HepG2 (cell line): ENCODE measurements at regions not wholly inside any gene's neighbourhood (a gene's known extent, or its start where the extent isn't known, plus 50 kb on each side); places are given as distances from the start of the nearest gene placed in this dataset.

Source experiments
- ATAC-seq: fragments of 200-7000 bp; cut with Tn5 transposase; 3 replicates; pipeline ENCODE4 v1.9.1; 2020; ENCODE audit warnings: mild to moderate bottlenecking, moderate library complexity
- BruUV-seq: library from RNA; stranded (reverse); fragments of 400-500 nt; replicated peaks from 2 replicates; lab custom pipeline; 2021; lab: Mats Ljungman, UMichigan
- CTCF ChIA-PET: fragments of 300-600 bp; formaldehyde crosslinking; extraction: SDS; loops from one replicate; lab custom pipeline; 2021; ENCODE audit warnings: low total read pairs, inconsistent platforms, low intra/inter-chr PET ratio; lab: Yijun Ruan, JAX
- POLR2A ChIA-PET: fragments of 350-600 bp; sonication (Branson Sonifier 250); formaldehyde crosslinking; loops from one replicate; lab custom pipeline; 2020; ENCODE audit warnings: antibody characterized with exemption, inconsistent platforms; lab: Yijun Ruan, JAX
- DNase-seq: peaks from one replicate; pipeline ENCODE4 v3.0.0-alpha.2; 2015; ENCODE audit warnings: low spot score
- FAIRE-seq: peaks from 3 replicates; lab custom pipeline; 2011; peaks lifted over from hg19 to GRCh38; lab: Jason Lieb, UNC
- H2AFZ ChIP-seq: one replicate; pipeline ENCODE4 v1.6.1; 2011; ENCODE audit warnings: low read length, inconsistent platforms
- H3K27ac ChIP-seq: fragments of 300-600 bp; 3 replicates; pipeline ENCODE4 v1.8.0; 2011; ENCODE audit warnings: mixed run types, mild to moderate bottlenecking, mixed read lengths, low read length, inconsistent platforms; ENCODE audit not compliant: insufficient read depth; ENCODE audit errors: extremely low read length
- H3K27me3 ChIP-seq, 2 experiments: fragments of 200-600 bp in 1 of 2; 2 replicates in 1 of 2; 3 replicates in 1 of 2; pipeline versions ENCODE4 v1.6.0 to v1.8.0; 2011; ENCODE audit warnings: low read length in 2 of 2, mild to moderate bottlenecking in 2 of 2, moderate library complexity in 2 of 2, inconsistent platforms in 1 of 2; ENCODE audit not compliant: insufficient read depth in 2 of 2, control insufficient read depth in 1 of 2
- H3K36me3 ChIP-seq, 2 experiments: fragments of 200-600 bp in 1 of 2; replicated peaks in 1 of 2; 2 replicates in 1 of 2; 3 replicates in 1 of 2; pipeline versions ENCODE4 v1.5.1 to v1.8.0; 2011; ENCODE audit warnings: low read length in 2 of 2, inconsistent platforms in 1 of 2; ENCODE audit not compliant: insufficient read depth in 2 of 2, control insufficient read depth in 1 of 2
- H3K4me1 ChIP-seq: 2 replicates; pipeline ENCODE4 v1.5.1; 2012; ENCODE audit warnings: low read length, inconsistent platforms; ENCODE audit not compliant: insufficient read depth
- H3K4me2 ChIP-seq: 2 replicates; pipeline ENCODE4 v1.6.0; 2011; ENCODE audit warnings: low read depth, low read length, inconsistent platforms
- H3K4me3 ChIP-seq, 3 experiments: fragments of 200-600 bp in 1 of 3; sonication (generic), shearing (Covaris generic) in 1 of 3; replicated peaks in 1 of 3; 2 replicates each; pipeline ENCODE4 v1.5.1; 2011 to 2016; ENCODE audit warnings: low read length in 3 of 3, inconsistent platforms in 2 of 3, low read depth in 2 of 3, mild to moderate bottlenecking in 2 of 3, control low read depth in 1 of 3, mixed read lengths in 1 of 3; ENCODE audit not compliant: insufficient read depth in 1 of 3
- H3K79me2 ChIP-seq: one replicate; pipeline ENCODE4 v1.6.1; 2011; ENCODE audit warnings: low read length, inconsistent platforms; ENCODE audit not compliant: insufficient read depth
- H3K9ac ChIP-seq: 2 replicates; pipeline ENCODE4 v1.6.0; 2011; ENCODE audit warnings: mild to moderate bottlenecking, low read depth, low read length, inconsistent platforms; ENCODE audit not compliant: insufficient read depth
- H3K9me3 ChIP-seq: 2 replicates; pipeline ENCODE4 v1.5.1; 2012; ENCODE audit warnings: mild to moderate bottlenecking, low read length
- H4K20me1 ChIP-seq: 2 replicates; pipeline ENCODE4 v1.6.0; 2011; ENCODE audit warnings: inconsistent platforms, mild to moderate bottlenecking, low read length, moderate library complexity; ENCODE audit not compliant: insufficient read depth
- CEBPB ChIP-seq: IDR thresholded peaks from 2 replicates; pipeline ENCODE4 v1.6.1; 2011; ENCODE audit warnings: low read depth, low read length, improper control_type of control experiment, borderline replicate concordance
- CSRNP2 ChIP-seq: sonication (generic); formaldehyde crosslinking; conservative IDR thresholded peaks from 2 replicates; pipeline ENCODE4 v1.8.0; 2022; ENCODE audit warnings: low read depth, missing genetic modification reagents
- FOXC1 ChIP-seq: sonication (generic); formaldehyde crosslinking; IDR thresholded peaks from 2 replicates; pipeline ENCODE4 v1.8.0; 2022; ENCODE audit warnings: mild to moderate bottlenecking, missing genetic modification reagents, borderline replicate concordance
- KAT8 ChIP-seq: IDR thresholded peaks from 2 replicates; pipeline ENCODE4 v1.6.1; 2016; ENCODE audit warnings: missing genetic modification reagents, missing compliant biosample characterization
- KDM5B ChIP-seq: sonication (generic); formaldehyde crosslinking; IDR thresholded peaks from 2 replicates; pipeline ENCODE4 v1.4.0; 2020; ENCODE audit warnings: missing genetic modification reagents, mild to moderate bottlenecking, borderline replicate concordance
- KLF16 ChIP-seq, 2 experiments: sonication (generic) in 1 of 2; formaldehyde crosslinking in 1 of 2; IDR thresholded peaks; 2 replicates each; pipeline versions ENCODE4 v1.6.1 to v1.8.0; 2016 to 2023; ENCODE audit warnings: missing genetic modification reagents in 2 of 2, missing compliant biosample characterization in 1 of 2
- NFIC ChIP-seq: IDR thresholded peaks from 2 replicates; pipeline ENCODE4 v1.6.1; 2012; ENCODE audit warnings: mild to moderate bottlenecking, low read length, inconsistent platforms
- POLR2AphosphoS2 ChIP-seq: IDR thresholded peaks from 2 replicates; pipeline ENCODE4 v1.6.1; 2011; ENCODE audit warnings: low read depth, low read length, improper control_type of control experiment
- REPIN1 ChIP-seq: sonication (generic); formaldehyde crosslinking; IDR thresholded peaks from 2 replicates; pipeline ENCODE4 v1.8.0; 2022; ENCODE audit warnings: missing genetic modification reagents, low read depth, mild to moderate bottlenecking, borderline replicate concordance
- SATB2 ChIP-seq: sonication (generic); formaldehyde crosslinking; IDR thresholded peaks from 2 replicates; pipeline ENCODE4 v1.5.0; 2020; ENCODE audit warnings: missing genetic modification reagents
- SMARCE1 ChIP-seq: fragments of 450-650 bp; IDR thresholded peaks from 2 replicates; pipeline ENCODE4 v1.6.1; 2017; ENCODE audit warnings: borderline replicate concordance
- ZBTB44 ChIP-seq: sonication (generic); formaldehyde crosslinking; IDR thresholded peaks from 2 replicates; pipeline ENCODE4 v1.4.0; 2020; ENCODE audit warnings: missing genetic modification reagents
- ZBTB8A ChIP-seq: sonication (generic); formaldehyde crosslinking; IDR thresholded peaks from 2 replicates; pipeline ENCODE4 v1.4.0; 2020; ENCODE audit warnings: mild to moderate bottlenecking, low read depth, missing genetic modification reagents, borderline replicate concordance
- ZNF180 ChIP-seq: sonication (generic); formaldehyde crosslinking; IDR thresholded peaks from 2 replicates; pipeline ENCODE4 v1.4.0; 2020; ENCODE audit warnings: low read depth, missing genetic modification reagents, borderline replicate concordance
- ZNF44 ChIP-seq: sonication (generic); formaldehyde crosslinking; IDR thresholded peaks from 2 replicates; pipeline ENCODE4 v1.5.1; 2020; ENCODE audit warnings: mild to moderate bottlenecking, missing genetic modification reagents
- ZNF484 ChIP-seq: sonication (generic); formaldehyde crosslinking; IDR thresholded peaks from 2 replicates; pipeline ENCODE4 v1.5.1; 2020; ENCODE audit warnings: mild to moderate bottlenecking, low read depth, missing genetic modification reagents, borderline replicate concordance
- ZNF607 ChIP-seq: sonication (generic); formaldehyde crosslinking; IDR thresholded peaks from 2 replicates; pipeline ENCODE4 v1.5.1; 2020; ENCODE audit warnings: missing genetic modification reagents, mild to moderate bottlenecking, borderline replicate concordance
- ZSCAN9 ChIP-seq: IDR thresholded peaks from 2 replicates; pipeline ENCODE4 v1.6.1; 2016; ENCODE audit warnings: borderline replicate concordance
- WGBS: methylation state at CpG from one replicate; pipeline ENCODE4 v1.1.6; 2017; ENCODE audit warnings: low lambda C conversion rate; 5-methylcytosine and 5-hydroxymethylcytosine counted together
- in situ Hi-C: cut with HindIII; loops from 2 replicates; pipeline ENCODE4 v1.10.0; 2017; ENCODE audit warnings: low pct_unique_long_range_greater_than_20kb; ENCODE audit not compliant: extremely low pct_ligation_motif_present
- intact Hi-C: fragments of 100-400 bp; cut with micrococcal nuclease; formaldehyde crosslinking; loops from one replicate; pipeline ENCODE4 v1.10.0; 2022; ENCODE audit not compliant: unreplicated experiment
- TF ChIP-seq, protein P1 (sequence below): sonication (generic); formaldehyde crosslinking; IDR thresholded peaks from 2 replicates; pipeline ENCODE4 v1.5.0; 2020; ENCODE audit warnings: missing genetic modification reagents

GRCh38 chr9:88300556-88300955 lies 87.7 kb upstream of the SPIN1 start (continued):
- no peak for TF ChIP-seq REPIN1 (CRISPR knock-in tag)

GRCh38 chr9:88291856-88292255 lies 96.4 kb upstream of the SPIN1 start:
- no TSS peak for BruUV-seq
- 7% methylated on average over 5 of the region's 5 CpGs for WGBS
- in situ Hi-C loops, result no loop called here

More at GRCh38 chr9:88291856-88292255, 96.4 kb upstream of the SPIN1 start:
- TF ChIP-seq KLF16 (CRISPR knock-in tag; IDR thresholded peaks at IDR 0.05) (no peak), CEBPB (no peak), CSRNP2 (CRISPR knock-in tag) (no peak), KDM5B (no peak), SMARCE1 (no peak), ZNF44 (CRISPR knock-in tag) (no peak), ZSCAN9 (CRISPR knock-in tag) (no peak), ZNF180 (CRISPR knock-in tag) (no peak), NFIC (no peak), POLR2AphosphoS2 (no peak), ZNF607 (no peak), ZBTB8A (CRISPR knock-in tag) (no peak), ZBTB44 (no peak), FOXC1 (CRISPR knock-in tag) (no peak), SATB2 (no peak), ZNF484 (CRISPR knock-in tag) (no peak), KAT8 (CRISPR knock-in tag) (no peak)
- TF ChIP-seq, protein P1, sequence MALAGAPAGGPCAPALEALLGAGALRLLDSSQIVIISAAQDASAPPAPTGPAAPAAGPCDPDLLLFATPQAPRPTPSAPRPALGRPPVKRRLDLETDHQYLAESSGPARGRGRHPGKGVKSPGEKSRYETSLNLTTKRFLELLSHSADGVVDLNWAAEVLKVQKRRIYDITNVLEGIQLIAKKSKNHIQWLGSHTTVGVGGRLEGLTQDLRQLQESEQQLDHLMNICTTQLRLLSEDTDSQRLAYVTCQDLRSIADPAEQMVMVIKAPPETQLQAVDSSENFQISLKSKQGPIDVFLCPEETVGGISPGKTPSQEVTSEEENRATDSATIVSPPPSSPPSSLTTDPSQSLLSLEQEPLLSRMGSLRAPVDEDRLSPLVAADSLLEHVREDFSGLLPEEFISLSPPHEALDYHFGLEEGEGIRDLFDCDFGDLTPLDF (CRISPR knock-in tag), result no peak
- Histone ChIP-seq H2AFZ (no peak overlapping the region), H3K9me3 (no peaks in the 10 kb centered on the region), H3K4me1 (no peaks in the 10 kb centered on the region), H4K20me1 (no peaks in the 10 kb centered on the region), H3K4me3 (no peak overlapping the region), H3K4me2 (no peak overlapping the region), H3K27ac (no peak overlapping the region), H3K27me3 (no peaks in the 10 kb centered on the region), H3K36me3 (no peaks in the 10 kb centered on the region), H3K79me2 (no peaks in the 10 kb centered on the region), H3K9ac (no peak overlapping the region)
- ChIA-PET CTCF (no interaction called here), POLR2A (no interaction called here)
- intact Hi-C loops, result no loop called here
- DNase-seq, result no peak
- ATAC-seq, result no peak
- no peak for FAIRE-seq
